Fibroblast of peridontal ligament (primary cell): ENCODE measurements at regions not wholly inside any gene's neighbourhood (a gene's known extent, or its start where the extent isn't known, plus 50 kb on each side); places are given as distances from the start of the nearest gene placed in this dataset.

Experiments used
- DNase-seq: peaks from one replicate; pipeline ENCODE4 v3.0.0-alpha.2; 2010; ENCODE audit errors: extremely low read depth

GRCh38 chr22:49623176-49623575 lies 204.5 kb downstream of the BRD1 start:
- DNase-seq: no peak

GRCh38 chr22:49622241-49623105 lies 205.2 kb downstream of the BRD1 start:
- no peak for DNase-seq

GRCh38 chr22:49621601-49622210 lies 206.0 kb downstream of the BRD1 start:
- no peak for DNase-seq

GRCh38 chr22:49620666-49621065 lies 207.0 kb downstream of the BRD1 start:
- no peak for DNase-seq

- DNase-seq: no peak
These were observed 207.6 kb downstream of the BRD1 start for GRCh38 chr22:49620003-49620556.

- DNase-seq: no peak
These were observed 208.4 kb downstream of the BRD1 start for GRCh38 chr22:49619301-49619700.

GRCh38 chr22:49618677-49618953 lies 209.1 kb downstream of the BRD1 start:
- no peak for DNase-seq

GRCh38 chr22:49617866-49618676 lies 209.6 kb downstream of the BRD1 start:
- DNase-seq: no peak

GRCh38 chr22:49617264-49617663 lies 210.4 kb downstream of the BRD1 start:
- DNase-seq: no peak

- no peak for DNase-seq
These were observed 211.1 kb downstream of the BRD1 start for GRCh38 chr22:49616356-49617231.

- DNase-seq: no peak
These were observed 212.4 kb downstream of the BRD1 start for GRCh38 chr22:49614966-49615965.

- no peak for DNase-seq
These were observed 214.0 kb downstream of the BRD1 start for GRCh38 chr22:49613511-49614270.

- DNase-seq: no peak
These were observed 214.6 kb downstream of the BRD1 start for GRCh38 chr22:49613108-49613507.

- DNase-seq: no peak
These were observed 218.3 kb downstream of the BRD1 start for GRCh38 chr22:49609207-49609876.

- DNase-seq: no peak
These were observed 219.0 kb downstream of the BRD1 start for GRCh38 chr22:49608660-49609059.

- DNase-seq: no peak
These were observed 219.4 kb downstream of the BRD1 start for GRCh38 chr22:49608228-49608627.

GRCh38 chr22:49607821-49608220 lies 219.9 kb downstream of the BRD1 start:
- no peak for DNase-seq

- no peak for DNase-seq
These were observed 220.9 kb downstream of the BRD1 start for GRCh38 chr22:49606562-49607290.
